ENCODE measurements at regions not wholly inside any gene's neighbourhood (a gene's known extent, or its start where the extent isn't known, plus 50 kb on each side); places are given as distances from the start of the nearest gene placed in this dataset.

DNA sequence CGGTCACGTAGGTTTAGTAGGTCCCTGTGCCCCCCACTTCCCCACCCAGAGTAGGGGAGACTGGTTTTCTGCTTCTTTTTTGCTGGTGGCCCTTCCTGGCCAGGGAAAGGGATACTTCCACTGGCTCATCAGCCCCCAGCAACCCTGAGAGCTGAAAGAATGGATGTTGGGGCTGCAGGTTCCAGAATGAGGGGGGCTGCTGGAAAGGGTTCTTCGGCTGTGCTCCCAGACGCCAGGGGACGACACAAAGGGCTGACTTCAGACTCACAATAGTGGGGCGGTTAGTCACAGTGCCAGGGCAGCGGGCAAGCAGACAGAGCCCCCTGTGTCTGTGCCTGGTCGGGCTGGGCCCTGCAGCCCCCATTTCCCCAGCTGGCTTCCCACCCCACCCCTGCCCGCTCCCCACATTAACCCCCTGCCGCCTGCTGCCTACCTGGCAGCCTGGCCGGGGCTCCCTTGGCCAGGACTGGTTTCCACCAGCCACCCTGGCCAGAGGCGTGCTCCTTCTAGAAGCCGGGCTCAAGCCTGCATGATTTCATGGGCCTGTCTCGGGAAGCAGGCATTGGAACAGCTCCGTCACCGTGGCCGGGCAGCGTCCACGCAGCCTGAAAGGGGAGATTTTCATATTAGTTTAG, 79.1 kb upstream of the WNT7B start:
- 26% methylated on average over 19 of the region's 19 CpGs for WGBS
- Histone ChIP-seq H3K27me3 (ENCODE audit: control insufficient read depth, insufficient read depth) (no peaks in the 10 kb centered on the region), H3K9me3 (ENCODE audit: control insufficient read depth, low read length) (no peaks in the 10 kb centered on the region), H3K27ac (ENCODE audit: low read length) (peak overlapping the region; percentile 93), H3K4me1 (ENCODE audit: control insufficient read depth, insufficient read depth, low read length) (peaks cover 18% of the 10 kb centered on the region), H3K4me3 (ENCODE audit: low read length) (peak overlapping the region; percentile 38)
- peak in 2 of 3 donors; percentile 75 to 80 for DNase-seq
- intact Hi-C loops (cut with DNase I): loop anchor here in 1 of 4 donors (2.0 kb wide), 1 partner anchor 15 kb away; no protein-coding TSS in a partner anchor
- no peak for ATAC-seq

DNA sequence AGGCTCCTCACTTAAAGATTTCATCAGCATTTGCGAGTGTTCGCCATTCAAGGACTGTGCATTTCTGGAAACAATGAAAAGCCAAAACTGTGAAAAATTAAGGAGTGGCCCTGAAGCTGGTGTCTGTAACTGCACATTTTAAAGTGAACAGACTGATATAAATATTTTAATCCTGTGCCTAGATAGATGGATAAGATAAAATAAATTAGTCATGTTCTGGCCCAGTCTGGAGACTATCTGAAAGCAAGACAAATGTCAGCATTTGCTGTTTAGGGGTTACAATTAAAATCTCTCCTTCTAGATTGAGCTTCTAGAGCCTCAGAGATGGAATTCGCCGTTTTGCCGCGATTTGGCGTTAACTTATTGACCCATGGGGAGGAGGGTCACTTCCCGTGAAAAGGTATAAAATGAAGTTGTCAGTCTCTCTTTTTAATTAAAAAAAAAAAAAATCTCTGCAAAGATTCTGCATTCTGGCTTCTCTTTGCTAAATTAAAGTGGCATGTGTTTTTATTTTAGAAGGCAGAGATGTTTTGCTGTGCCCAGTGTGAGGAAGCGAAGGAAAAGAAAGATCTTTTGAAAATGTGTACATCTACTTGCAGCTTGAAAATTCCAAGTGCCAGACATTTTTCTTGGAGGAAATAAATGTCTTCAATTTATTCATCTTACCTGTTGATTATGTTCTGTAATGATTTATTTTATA, 79.7 kb upstream of the WNT7B start:
- Histone ChIP-seq H3K4me1 (ENCODE audit: control insufficient read depth, insufficient read depth, low read length) (peaks cover 14% of the 10 kb centered on the region), H3K27me3 (ENCODE audit: control insufficient read depth, insufficient read depth) (no peaks in the 10 kb centered on the region), H3K4me3 (ENCODE audit: low read length) (peak overlapping the region; percentile 38), H3K27ac (ENCODE audit: low read length) (peak overlapping the region; percentile 93), H3K9me3 (ENCODE audit: control insufficient read depth, low read length) (no peaks in the 10 kb centered on the region)
- DNase-seq: peak in 1 of 3 donors; percentile 31
- intact Hi-C loops (cut with DNase I): loop anchor here in 1 of 4 donors (2.0 kb wide), 1 partner anchor 14 kb away; no protein-coding TSS in a partner anchor
- WGBS: 44% methylated on average over 9 of the region's 9 CpGs
- no peak for ATAC-seq

DNA sequence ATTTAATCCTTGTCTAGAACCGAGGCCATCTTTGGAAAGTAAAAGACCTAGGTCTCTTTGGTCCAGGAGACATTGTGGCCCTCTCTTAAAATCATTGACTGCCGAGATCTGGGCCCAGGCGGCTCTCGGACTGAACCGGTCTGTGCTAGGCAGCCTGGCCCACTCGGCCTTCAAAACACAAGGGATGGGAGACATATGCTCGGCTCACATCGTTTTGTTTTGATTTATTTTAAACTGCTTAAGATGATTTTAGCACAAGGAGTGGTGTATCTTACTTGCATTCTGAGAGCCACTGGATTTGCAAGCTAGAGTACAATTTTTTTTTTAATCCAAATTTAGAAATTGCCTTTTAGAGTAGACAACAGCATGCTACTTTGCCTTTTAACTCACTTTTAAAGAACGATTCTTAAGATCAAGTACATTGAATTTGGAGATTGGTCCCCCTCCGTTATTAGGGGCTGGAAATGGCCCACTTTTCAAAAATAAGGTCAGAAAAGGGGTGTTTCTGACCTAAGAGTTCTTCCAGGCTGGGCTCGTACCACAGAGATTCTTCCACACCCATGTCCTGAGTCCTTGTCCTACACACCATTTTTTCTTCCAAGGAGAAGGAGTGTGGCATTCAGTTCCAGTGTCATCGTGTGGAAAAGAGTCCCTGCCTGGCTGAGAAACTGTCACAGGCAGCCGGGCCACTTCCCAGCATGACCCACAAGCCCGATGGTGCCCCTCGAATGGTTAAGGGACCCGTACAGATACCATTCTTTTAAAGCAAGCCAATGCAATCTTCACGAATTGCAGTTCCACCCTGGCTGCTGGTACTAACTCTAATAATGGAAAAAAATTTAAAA, 80.5 kb upstream of the WNT7B start:
- DNase-seq (peak in 2 of 3 donors; percentile 62 to 69), ATAC-seq (no peak)
- H3K27me3 ChIP-seq (ENCODE audit: control insufficient read depth, insufficient read depth): no peaks in the 10 kb centered on the region
- H3K4me1 ChIP-seq (ENCODE audit: control insufficient read depth, insufficient read depth, low read length): peaks cover 10% of the 10 kb centered on the region
- intact Hi-C loops (cut with DNase I): loop anchor here in 1 of 4 donors (2.0 kb wide), 1 partner anchor 13 kb away; no protein-coding TSS in a partner anchor
- 23% methylated on average over 17 of the region's 17 CpGs for WGBS
- H3K27ac ChIP-seq (ENCODE audit: low read length): peak overlapping the region; percentile 98
- no peaks in the 10 kb centered on the region for H3K9me3 ChIP-seq (ENCODE audit: control insufficient read depth, low read length)
- peak overlapping the region; percentile 38 for H3K4me3 ChIP-seq (ENCODE audit: low read length)

DNA sequence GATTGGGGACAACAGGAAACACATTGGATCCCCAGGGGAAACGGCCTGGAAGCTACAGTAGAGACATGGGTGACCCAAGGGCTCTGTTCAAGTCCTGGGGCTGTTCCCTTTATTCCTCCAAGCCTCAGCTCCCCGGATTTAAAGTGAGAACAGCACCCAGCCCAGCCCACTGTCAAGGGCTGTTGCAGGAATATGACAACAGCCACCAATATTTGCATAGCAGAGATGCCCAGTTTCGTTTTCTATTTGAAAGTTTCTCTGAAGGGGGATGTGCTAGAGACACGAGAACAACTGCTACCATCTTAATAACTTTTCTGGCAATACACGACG, 81.1 kb upstream of the WNT7B start:
- Histone ChIP-seq H3K4me3 (ENCODE audit: low read length) (peak overlapping the region; percentile 38), H3K27ac (ENCODE audit: low read length) (peak overlapping the region; percentile 98), H3K9me3 (ENCODE audit: control insufficient read depth, low read length) (no peaks in the 10 kb centered on the region), H3K4me1 (ENCODE audit: control insufficient read depth, insufficient read depth, low read length) (peaks cover 13% of the 10 kb centered on the region), H3K27me3 (ENCODE audit: control insufficient read depth, insufficient read depth) (no peaks in the 10 kb centered on the region)
- 6% methylated on average over 6 of the region's 6 CpGs for WGBS
- DNase-seq (peak in 2 of 3 donors; percentile 64 to 82), ATAC-seq (peak; percentile 8 to 24)
- intact Hi-C loops (cut with DNase I): no loop called here

DNA sequence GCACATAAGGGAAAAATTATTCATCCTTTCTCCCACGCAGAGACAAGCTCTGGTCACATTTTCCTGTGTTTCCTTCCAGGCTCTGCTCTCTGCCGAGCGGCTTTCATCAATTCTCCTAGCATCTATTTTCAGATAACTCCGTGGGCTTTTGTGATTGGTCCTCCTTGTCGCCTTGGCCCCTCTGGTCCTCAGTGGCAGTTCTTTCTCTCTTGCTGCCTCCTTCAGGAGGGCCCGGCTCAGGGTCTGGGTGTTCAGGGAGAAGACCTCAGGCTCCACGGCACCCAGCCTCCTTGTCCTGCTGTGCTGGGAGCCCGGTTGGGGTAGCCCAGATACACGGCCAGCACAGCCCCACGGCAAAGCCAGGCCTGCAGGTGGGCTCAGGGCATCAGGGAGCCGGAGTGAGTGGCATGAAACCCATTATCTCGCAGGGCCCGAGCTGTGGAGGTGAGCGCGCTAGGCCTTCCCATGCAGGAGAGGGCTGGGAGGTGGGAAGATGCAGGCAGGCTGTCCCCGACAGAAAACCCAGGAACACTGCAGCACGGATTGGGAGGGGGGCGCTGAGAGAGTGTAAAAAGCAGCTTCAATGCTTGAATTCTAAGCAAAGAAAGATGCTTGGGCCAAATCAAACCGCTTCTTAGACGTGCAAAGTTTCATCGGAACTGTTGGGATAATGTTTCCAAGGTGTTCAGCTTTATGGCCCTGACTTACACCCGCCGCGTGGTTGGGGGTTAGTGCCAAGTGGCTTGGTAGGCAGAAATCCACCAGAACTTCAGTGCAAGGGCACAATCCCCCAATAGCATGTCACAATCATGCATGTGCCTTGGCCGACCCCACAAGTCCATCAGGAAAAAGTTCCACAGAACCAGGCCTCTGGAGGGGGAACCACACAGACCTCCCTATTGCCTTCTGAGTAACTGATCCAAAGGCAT, 81.9 kb upstream of the WNT7B start:
- Histone ChIP-seq H3K27me3 (ENCODE audit: control insufficient read depth, insufficient read depth) (no peaks in the 10 kb centered on the region), H3K9me3 (ENCODE audit: control insufficient read depth, low read length) (no peaks in the 10 kb centered on the region), H3K4me1 (ENCODE audit: control insufficient read depth, insufficient read depth, low read length) (peaks cover 20% of the 10 kb centered on the region), H3K27ac (ENCODE audit: low read length) (peak overlapping the region; percentile 74), H3K4me3 (ENCODE audit: low read length) (peak overlapping the region; percentile 9)
- intact Hi-C loops (cut with DNase I): no loop called here
- no peak for ATAC-seq
- peak in 2 of 3 donors; percentile 59 to 72 for DNase-seq
- WGBS: 47% methylated on average over 25 of the region's 25 CpGs

- H3K27ac ChIP-seq (ENCODE audit: low read length): no peak overlapping the region
- 76% methylated on average over 14 of the region's 14 CpGs for WGBS
- intact Hi-C loops (cut with DNase I): no loop called here
- no peak for ATAC-seq
- H3K9me3 ChIP-seq (ENCODE audit: control insufficient read depth, low read length): no peaks in the 10 kb centered on the region
- peaks cover 17% of the 10 kb centered on the region for H3K4me1 ChIP-seq (ENCODE audit: control insufficient read depth, insufficient read depth, low read length)
- H3K27me3 ChIP-seq (ENCODE audit: control insufficient read depth, insufficient read depth): no peaks in the 10 kb centered on the region
- no peak overlapping the region for H3K4me3 ChIP-seq (ENCODE audit: low read length)
- no peak for DNase-seq
Observed at GRCh38 chr22:46060292-46061123, 83.5 kb upstream of the WNT7B start.

- DNase-seq (peak in 1 of 3 donors; percentile 38), ATAC-seq (no peak)
- H3K9me3 ChIP-seq (ENCODE audit: control insufficient read depth, low read length): no peaks in the 10 kb centered on the region
Observed at GRCh38 chr22:46061124-46061500, 84.2 kb upstream of the WNT7B start.

DNA sequence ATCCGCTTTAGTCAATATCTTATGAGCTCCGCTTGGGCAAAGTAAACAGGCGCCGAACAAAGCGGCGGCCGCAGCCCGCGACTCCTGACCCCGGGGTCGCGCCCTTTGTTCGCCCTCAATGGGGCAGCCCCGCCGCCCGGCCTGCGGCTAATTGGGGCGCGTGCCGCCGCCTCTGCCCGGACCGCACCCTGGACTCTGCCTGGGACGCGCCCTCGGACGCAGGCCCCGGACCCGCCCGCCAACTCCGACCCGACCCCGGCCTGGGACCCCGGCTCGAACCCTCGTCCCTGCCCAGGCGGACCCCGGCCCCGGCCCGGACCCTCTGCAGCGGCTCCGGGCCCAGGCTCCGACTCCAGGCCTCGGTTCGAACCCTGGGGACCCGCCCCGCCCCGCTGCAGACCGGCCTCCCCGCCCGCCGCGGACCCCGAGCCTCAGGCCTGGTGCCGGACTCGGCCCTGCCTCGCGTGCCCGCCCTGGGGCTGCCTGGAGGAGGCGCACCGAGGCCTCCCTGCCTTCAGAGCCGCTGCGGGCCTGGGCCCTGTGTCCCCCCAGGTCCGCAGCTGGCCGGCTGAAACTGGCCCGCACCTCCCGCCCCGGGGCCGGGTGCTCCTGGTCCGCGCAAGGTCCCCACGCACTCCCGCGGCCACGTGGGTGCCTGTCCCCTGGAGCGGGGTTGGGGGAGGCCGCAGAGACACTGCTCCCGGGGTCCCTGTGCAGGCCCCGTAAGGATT, 84.7 kb upstream of the WNT7B start:
- WGBS: 78% methylated on average over 79 of the region's 79 CpGs
- DNase-seq (peak in 2 of 3 donors; percentile 65 to 71), ATAC-seq (peak in 1 of 2 donors; percentile 25)
- Histone ChIP-seq H3K4me1 (ENCODE audit: control insufficient read depth, insufficient read depth, low read length) (peaks cover 17% of the 10 kb centered on the region), H3K27ac (ENCODE audit: low read length) (peak overlapping the region; percentile 3), H3K9me3 (ENCODE audit: control insufficient read depth, low read length) (no peaks in the 10 kb centered on the region), H3K27me3 (ENCODE audit: control insufficient read depth, insufficient read depth) (no peaks in the 10 kb centered on the region), H3K4me3 (ENCODE audit: low read length) (no peak overlapping the region)
- intact Hi-C loops (cut with DNase I): no loop called here

More at GRCh38 chr22:46061124-46061500, 84.2 kb upstream of the WNT7B start:
- peaks cover 17% of the 10 kb centered on the region for H3K4me1 ChIP-seq (ENCODE audit: control insufficient read depth, insufficient read depth, low read length)
- no peak overlapping the region for H3K4me3 ChIP-seq (ENCODE audit: low read length)
- H3K27me3 ChIP-seq (ENCODE audit: control insufficient read depth, insufficient read depth): no peaks in the 10 kb centered on the region
- H3K27ac ChIP-seq (ENCODE audit: low read length): no peak overlapping the region
- WGBS: 60% methylated on average over 38 of the region's 38 CpGs
- intact Hi-C loops (cut with DNase I): no loop called here

GRCh38 chr22:46062232-46062615, 85.3 kb upstream of the WNT7B start:
- H3K27me3 ChIP-seq (ENCODE audit: control insufficient read depth, insufficient read depth): no peaks in the 10 kb centered on the region
- H3K4me3 ChIP-seq (ENCODE audit: low read length): no peak overlapping the region
- peak overlapping the region; percentile 21 for H3K27ac ChIP-seq (ENCODE audit: low read length)
- intact Hi-C loops (cut with DNase I): no loop called here
- peaks cover 17% of the 10 kb centered on the region for H3K4me1 ChIP-seq (ENCODE audit: control insufficient read depth, insufficient read depth, low read length)
- H3K9me3 ChIP-seq (ENCODE audit: control insufficient read depth, low read length): no peaks in the 10 kb centered on the region
- DNase-seq: no peak
- WGBS: 82% methylated on average over 13 of the region's 13 CpGs
- no peak for ATAC-seq
